Keratinocyte (primary cell): ENCODE measurements at regions not wholly inside any gene's neighbourhood (a gene's known extent, or its start where the extent isn't known, plus 50 kb on each side); places are given as distances from the start of the nearest gene placed in this dataset.

Source experiments
- DNase-seq: peaks from one replicate; pipeline ENCODE4 v3.0.0-alpha.2; 2011; ENCODE audit warnings: low read depth, missing footprints, low spot score
- FAIRE-seq: peaks from 2 replicates; lab custom pipeline; 2011; peaks lifted over from hg19 to GRCh38; lab: Jason Lieb, UNC
- H2AFZ ChIP-seq: 2 replicates; pipeline ENCODE4 v1.6.0; 2012; ENCODE audit warnings: low read length, control low read depth, inconsistent platforms; ENCODE audit not compliant: control insufficient read depth
- H3K27ac ChIP-seq: 2 replicates; pipeline ENCODE4 v1.5.1; 2011; ENCODE audit warnings: low read length; ENCODE audit not compliant: control insufficient read depth, insufficient read depth
- H3K27me3 ChIP-seq: 3 replicates; pipeline ENCODE4 v1.6.0; 2011; ENCODE audit warnings: low read length; ENCODE audit not compliant: control insufficient read depth, insufficient read depth; ENCODE audit errors: extremely low read depth
- H3K36me3 ChIP-seq, 2 experiments: 2 replicates in 1 of 2; 3 replicates in 1 of 2; pipeline ENCODE4 v1.5.1; 2011; ENCODE audit warnings: low read length in 2 of 2, mild to moderate bottlenecking in 1 of 2; ENCODE audit not compliant: control insufficient read depth in 2 of 2, insufficient read depth in 2 of 2; ENCODE audit errors: extremely low read depth in 1 of 2
- H3K4me1 ChIP-seq: 3 replicates; pipeline ENCODE4 v1.5.1; 2011; ENCODE audit warnings: low read length; ENCODE audit not compliant: control insufficient read depth, insufficient read depth; ENCODE audit errors: extremely low read depth
- H3K4me2 ChIP-seq: 3 replicates; pipeline ENCODE4 v1.6.0; 2011; ENCODE audit warnings: low read depth, low read length; ENCODE audit not compliant: control insufficient read depth, insufficient read depth; ENCODE audit errors: extremely low read depth
- H3K4me3 ChIP-seq, 3 experiments: fragments of 200-600 bp in 1 of 3; sonication (generic) in 1 of 3; 2 replicates in 2 of 3; 3 replicates in 1 of 3; pipeline ENCODE4 v1.5.1; 2011 to 2016; ENCODE audit warnings: low read length in 3 of 3, mild to moderate bottlenecking in 3 of 3, control low read depth in 2 of 3, inconsistent platforms in 1 of 3, low read depth in 1 of 3, mixed read lengths in 1 of 3, mixed run types in 1 of 3, moderate library complexity in 1 of 3; ENCODE audit not compliant: control insufficient read depth in 2 of 3, insufficient read depth in 2 of 3; ENCODE audit errors: extremely low read depth in 1 of 3
- H3K79me2 ChIP-seq: 2 replicates; pipeline ENCODE4 v1.6.0; 2012; ENCODE audit warnings: low read length; ENCODE audit not compliant: control insufficient read depth, insufficient read depth
- H3K9ac ChIP-seq: 3 replicates; pipeline ENCODE4 v1.6.0; 2011; ENCODE audit warnings: low read length; ENCODE audit not compliant: control insufficient read depth, insufficient read depth; ENCODE audit errors: extremely low read depth
- H3K9me1 ChIP-seq: 3 replicates; pipeline ENCODE4 v1.6.0; 2011; ENCODE audit warnings: low read length; ENCODE audit not compliant: control insufficient read depth, insufficient read depth; ENCODE audit errors: extremely low read depth
- H3K9me3 ChIP-seq: 2 replicates; pipeline ENCODE4 v1.5.1; 2012; ENCODE audit warnings: low read depth, low read length; ENCODE audit not compliant: control insufficient read depth
- H4K20me1 ChIP-seq: 3 replicates; pipeline ENCODE4 v1.6.0; 2011; ENCODE audit warnings: low read length; ENCODE audit not compliant: control insufficient read depth, insufficient read depth; ENCODE audit errors: extremely low read depth
- CTCF ChIP-seq, 3 experiments: IDR thresholded peaks in 1 of 3; conservative IDR thresholded peaks in 1 of 3; optimal IDR thresholded peaks in 1 of 3; 2 replicates in 2 of 3; 3 replicates in 1 of 3; pipeline versions ENCODE3 to v1.5.1; 2011; ENCODE audit warnings: low read length in 3 of 3, mild to moderate bottlenecking in 3 of 3, moderate library complexity in 2 of 3, control low read depth in 1 of 3, inconsistent platforms in 1 of 3; ENCODE audit not compliant: insufficient read depth in 2 of 3; ENCODE audit errors: extremely low read depth in 1 of 3
- EZH2 ChIP-seq: IDR thresholded peaks from one replicate; pipeline ENCODE4 v1.6.1; 2012; ENCODE audit warnings: inconsistent platforms, mild to moderate bottlenecking, low read length, moderate library complexity
- dilution Hi-C: fragments of 300-500 bp; cut with MboI; formaldehyde crosslinking; loops from one replicate; pipeline ENCODE4 v1.7.0; 2020; ENCODE audit warnings: low sequenced_read_pairs; ENCODE audit not compliant: extremely low pct_ligation_motif_present

DNA sequence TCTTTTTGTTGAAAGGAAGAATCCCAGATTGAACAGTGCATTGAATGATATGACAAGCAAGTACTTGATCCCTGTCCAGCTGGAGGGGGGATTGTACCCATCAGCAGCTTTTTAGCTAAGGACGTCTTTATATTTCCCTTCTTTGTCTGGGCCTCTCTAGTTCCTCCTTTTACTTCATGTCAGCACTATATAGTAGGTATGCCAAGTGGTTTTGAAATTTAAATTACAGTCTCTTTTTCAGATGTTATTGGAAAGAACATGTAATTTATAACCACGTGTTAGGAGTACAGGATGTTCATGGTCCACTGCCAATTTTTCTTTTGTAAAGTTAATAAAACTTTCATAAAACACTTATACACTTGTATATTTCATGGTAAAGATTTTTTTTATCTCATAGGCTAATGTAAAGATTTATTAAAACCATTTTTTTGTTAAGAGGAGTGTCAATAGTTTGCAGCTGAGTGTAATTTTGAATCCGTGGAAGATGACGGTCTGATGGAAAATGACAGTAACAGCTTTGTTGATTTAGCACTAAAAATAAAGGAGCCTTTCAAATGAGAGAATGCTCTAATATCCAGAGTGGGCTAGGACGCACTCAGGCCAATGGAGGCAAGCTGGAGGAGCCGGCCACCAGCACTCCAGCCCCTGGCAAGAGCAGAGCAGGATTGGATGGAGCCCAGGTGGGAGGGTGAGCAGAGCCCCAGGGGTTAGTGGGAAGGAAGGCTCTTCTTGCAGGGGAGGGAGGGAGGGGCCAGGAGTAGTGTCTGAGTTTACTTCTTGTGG is 488.3 kb downstream of the INSC start:
- Histone ChIP-seq H4K20me1 (no peaks in the 10 kb centered on the region), H3K4me3 (no peak overlapping the region), H3K9me1 (no peaks in the 10 kb centered on the region), H3K4me2 (no peak overlapping the region), H3K27ac (no peak overlapping the region), H2AFZ (no peak overlapping the region), H3K4me1 (no peaks in the 10 kb centered on the region), H3K79me2 (no peaks in the 10 kb centered on the region), H3K9ac (no peak overlapping the region), H3K9me3 (no peaks in the 10 kb centered on the region), H3K36me3 (no peaks in the 10 kb centered on the region), H3K27me3 (no peaks in the 10 kb centered on the region)
- TF ChIP-seq CTCF (optimal IDR thresholded peaks at IDR 0.05 in 1 of 3, IDR thresholded peaks at IDR 0.05 in 1 of 3, conservative IDR thresholded peaks at IDR 0.05 in 1 of 3; ENCODE audit: extremely low read depth in 1 of 3, insufficient read depth in 2 of 3, low read length in 3 of 3) (no peak), EZH2 (no peak)
- no peak for DNase-seq
- FAIRE-seq = no peak
- dilution Hi-C loops = no loop called here

GRCh38 chr11:15605094-15605493 is 490.4 kb downstream of the INSC start:
- no peak for FAIRE-seq
- dilution Hi-C loops = no loop called here

More at GRCh38 chr11:15605094-15605493, 490.4 kb downstream of the INSC start:
- no peak overlapping the region for H3K27ac ChIP-seq
- no peaks in the 10 kb centered on the region for H3K4me1 ChIP-seq
- no peak overlapping the region for H3K4me2 ChIP-seq
- DNase-seq = no peak
- no peak overlapping the region for H3K4me3 ChIP-seq
- H3K9me3 ChIP-seq = no peaks in the 10 kb centered on the region
- no peak for TF ChIP-seq EZH2
- no peak for TF ChIP-seq CTCF (optimal IDR thresholded peaks at IDR 0.05 in 1 of 3, IDR thresholded peaks at IDR 0.05 in 1 of 3, conservative IDR thresholded peaks at IDR 0.05 in 1 of 3; ENCODE audit: extremely low read depth in 1 of 3, insufficient read depth in 2 of 3, low read length in 3 of 3)
- H3K9ac ChIP-seq = no peak overlapping the region
- no peaks in the 10 kb centered on the region for H4K20me1 ChIP-seq
- no peaks in the 10 kb centered on the region for H3K27me3 ChIP-seq
- no peaks in the 10 kb centered on the region for H3K79me2 ChIP-seq
- no peak overlapping the region for H2AFZ ChIP-seq
- H3K36me3 ChIP-seq = no peaks in the 10 kb centered on the region
- H3K9me1 ChIP-seq = no peaks in the 10 kb centered on the region
